ENCODE measurements at regions not wholly inside any gene's neighbourhood (a gene's known extent, or its start where the extent isn't known, plus 50 kb on each side); places are given as distances from the start of the nearest gene placed in this dataset.

DNA sequence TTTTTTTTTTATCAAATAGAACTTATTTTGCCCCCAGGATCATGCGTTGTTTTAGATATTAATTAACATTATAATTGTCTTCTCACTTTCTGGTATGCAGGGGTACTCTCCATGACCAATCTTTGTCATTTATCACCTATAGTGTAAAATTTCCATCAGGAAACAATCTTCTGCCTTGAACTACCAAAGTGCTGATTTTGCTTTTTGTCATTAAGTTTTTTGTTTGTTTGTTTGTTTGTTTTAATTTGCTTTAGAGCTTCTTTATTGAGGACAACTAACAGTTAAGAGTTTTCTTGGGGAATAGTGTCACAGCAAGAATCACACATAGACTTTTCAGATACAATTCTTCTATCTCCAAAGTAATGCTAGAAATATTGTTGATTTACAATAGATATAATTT is 171.2 kb upstream of the PRPS1L1 start:
- TF ChIP-seq POLR2A (IDR thresholded peaks at IDR 0.05; ENCODE audit: low read depth, low read length): no peak
- TF ChIP-seq EZH2 (IDR thresholded peaks at IDR 0.05; ENCODE audit: borderline replicate concordance, low read depth, low read length, severe bottlenecking): no peak
- TF ChIP-seq, protein P1, sequence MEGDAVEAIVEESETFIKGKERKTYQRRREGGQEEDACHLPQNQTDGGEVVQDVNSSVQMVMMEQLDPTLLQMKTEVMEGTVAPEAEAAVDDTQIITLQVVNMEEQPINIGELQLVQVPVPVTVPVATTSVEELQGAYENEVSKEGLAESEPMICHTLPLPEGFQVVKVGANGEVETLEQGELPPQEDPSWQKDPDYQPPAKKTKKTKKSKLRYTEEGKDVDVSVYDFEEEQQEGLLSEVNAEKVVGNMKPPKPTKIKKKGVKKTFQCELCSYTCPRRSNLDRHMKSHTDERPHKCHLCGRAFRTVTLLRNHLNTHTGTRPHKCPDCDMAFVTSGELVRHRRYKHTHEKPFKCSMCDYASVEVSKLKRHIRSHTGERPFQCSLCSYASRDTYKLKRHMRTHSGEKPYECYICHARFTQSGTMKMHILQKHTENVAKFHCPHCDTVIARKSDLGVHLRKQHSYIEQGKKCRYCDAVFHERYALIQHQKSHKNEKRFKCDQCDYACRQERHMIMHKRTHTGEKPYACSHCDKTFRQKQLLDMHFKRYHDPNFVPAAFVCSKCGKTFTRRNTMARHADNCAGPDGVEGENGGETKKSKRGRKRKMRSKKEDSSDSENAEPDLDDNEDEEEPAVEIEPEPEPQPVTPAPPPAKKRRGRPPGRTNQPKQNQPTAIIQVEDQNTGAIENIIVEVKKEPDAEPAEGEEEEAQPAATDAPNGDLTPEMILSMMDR (IDR thresholded peaks at IDR 0.05; ENCODE audit: extremely low read depth in 1 of 2, insufficient read depth in 1 of 2, low read depth in 1 of 2, low read length in 2 of 2): no peak
- TF ChIP-seq MYC (IDR thresholded peaks at IDR 0.05; ENCODE audit: low read depth, low read length): no peak

Data from endothelial cell of umbilical vein (primary cell).